Inflammatory macrophage treated with lipopolysaccharide for 4 hours (primary cell): ENCODE measurements at regions not wholly inside any gene's neighbourhood (a gene's known extent, or its start where the extent isn't known, plus 50 kb on each side); places are given as distances from the start of the nearest gene placed in this dataset.

ENCODE experiments used
- DNase-seq: peaks from one replicate; pipeline ENCODE4 v3.0.0-alpha.2; 2020

GRCh38 chr10:28785018-28785417 is 107.7 kb downstream of the BAMBI start:
- no peak for DNase-seq

- no peak for DNase-seq
Observed at GRCh38 chr10:28788252-28788651, 110.9 kb downstream of the BAMBI start.

GRCh38 chr10:28788762-28789161 is 111.4 kb downstream of the BAMBI start:
- DNase-seq, result no peak

DNA sequence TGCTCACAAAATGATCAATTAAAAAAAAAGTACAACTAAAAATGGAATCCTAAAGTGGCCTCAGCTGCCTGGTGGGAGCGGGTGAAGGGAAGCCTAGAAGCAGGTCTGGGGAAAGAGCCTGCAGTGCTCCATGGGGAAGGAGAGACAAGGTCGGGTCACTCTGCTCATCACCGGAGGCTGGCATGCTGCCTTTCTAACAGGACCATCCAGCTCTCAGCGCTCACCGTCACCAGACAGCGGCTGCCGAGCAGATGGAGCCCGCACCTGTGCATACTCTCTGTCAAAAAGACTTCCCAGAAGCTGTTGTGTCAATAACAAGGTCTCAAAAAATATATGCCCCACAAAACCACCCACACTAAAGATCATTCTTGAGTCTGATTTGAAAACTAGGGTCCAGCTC is 112.8 kb downstream of the BAMBI start:
- no peak for DNase-seq

DNA sequence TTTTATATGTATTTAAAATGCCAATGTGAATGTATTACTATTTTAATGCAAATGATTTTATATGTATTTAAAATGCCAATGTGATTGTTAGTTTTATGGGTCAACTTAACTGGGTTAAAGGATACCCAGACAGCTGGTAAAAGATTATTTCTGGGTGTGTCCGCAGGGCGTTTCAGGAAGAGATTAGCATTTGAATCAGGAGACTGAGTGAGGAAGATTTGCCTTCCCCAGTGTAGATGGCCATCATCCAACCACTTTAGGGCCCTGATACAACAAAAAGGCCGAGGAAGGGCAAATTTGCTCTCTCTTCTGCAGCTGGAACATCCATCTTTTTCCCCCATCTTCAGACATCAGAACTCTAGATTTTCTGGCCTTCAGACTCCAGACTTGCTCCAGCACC is 116.2 kb downstream of the BAMBI start:
- DNase-seq, result no peak

GRCh38 chr10:28794986-28795385 is 117.7 kb downstream of the BAMBI start:
- DNase-seq, result no peak

DNA sequence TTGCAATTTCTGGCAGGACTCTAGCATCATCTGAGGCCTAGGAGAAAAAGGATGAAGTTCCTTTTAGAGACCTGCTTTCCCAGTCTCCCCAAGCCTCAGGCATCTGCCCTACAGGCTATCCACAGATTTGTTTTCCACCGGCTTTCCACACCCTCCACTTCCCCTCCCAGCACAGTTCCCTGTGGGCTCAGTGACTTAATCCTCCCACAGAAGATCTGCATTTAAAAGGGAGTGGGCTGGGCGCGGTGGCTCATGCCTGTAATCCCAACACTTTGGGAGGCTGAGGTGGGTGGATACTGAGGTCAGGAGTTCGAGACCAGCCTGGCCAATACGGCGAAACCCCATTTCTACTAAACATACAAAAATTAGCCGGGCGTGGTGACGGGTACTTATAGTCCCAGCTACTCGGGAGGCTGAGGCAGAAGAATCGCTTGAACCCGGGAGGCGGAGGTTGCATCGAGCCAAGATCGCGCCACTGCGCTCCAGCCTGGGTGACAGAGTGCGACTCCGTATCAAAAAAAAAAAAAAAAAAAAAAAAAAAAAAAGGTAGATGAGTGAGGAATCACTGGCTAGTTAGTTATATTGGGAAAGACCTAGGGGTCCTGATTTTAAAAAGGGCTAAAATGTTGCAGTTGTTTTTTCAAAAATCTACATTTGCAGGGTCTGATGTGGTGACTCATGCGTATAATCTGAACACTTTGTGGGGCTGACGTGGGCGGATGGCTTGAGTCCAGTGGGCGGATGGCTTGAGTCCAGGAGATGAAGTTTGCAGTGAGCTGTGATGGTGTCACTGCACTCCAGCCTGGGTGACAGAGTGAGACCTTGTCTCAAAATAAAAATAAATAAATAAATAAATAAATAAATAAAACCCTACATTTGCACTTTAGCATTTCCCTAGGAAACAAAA is 119.5 kb downstream of the BAMBI start:
- DNase-seq, result no peak

GRCh38 chr10:28797904-28798371 is 120.6 kb downstream of the BAMBI start:
- DNase-seq, result no peak

DNA sequence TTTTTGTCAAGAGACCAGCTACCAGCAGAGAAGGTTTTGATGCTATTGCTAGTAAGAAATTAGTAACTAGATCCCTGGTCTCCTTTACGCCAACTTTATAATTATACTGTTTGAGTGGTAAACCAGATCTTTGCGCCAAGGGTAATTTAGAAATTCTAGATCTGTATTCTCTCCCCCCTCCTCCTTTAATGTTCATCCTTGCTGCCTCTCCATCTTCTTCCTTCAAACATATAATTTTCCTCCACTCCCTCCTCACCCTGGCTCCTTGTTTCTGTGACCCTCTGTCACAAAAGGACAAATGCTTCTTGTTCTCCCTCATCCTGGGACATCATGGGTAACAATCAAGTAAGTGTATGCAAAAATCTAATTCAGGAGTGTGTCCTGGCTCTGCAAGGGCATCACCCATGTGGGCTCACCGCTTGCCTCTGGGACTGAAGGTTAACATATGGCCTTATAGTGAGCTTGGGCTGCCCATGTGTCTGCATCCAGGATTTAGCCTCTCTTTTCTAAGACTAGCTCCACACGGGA is 121.2 kb downstream of the BAMBI start:
- DNase-seq, result no peak

DNA sequence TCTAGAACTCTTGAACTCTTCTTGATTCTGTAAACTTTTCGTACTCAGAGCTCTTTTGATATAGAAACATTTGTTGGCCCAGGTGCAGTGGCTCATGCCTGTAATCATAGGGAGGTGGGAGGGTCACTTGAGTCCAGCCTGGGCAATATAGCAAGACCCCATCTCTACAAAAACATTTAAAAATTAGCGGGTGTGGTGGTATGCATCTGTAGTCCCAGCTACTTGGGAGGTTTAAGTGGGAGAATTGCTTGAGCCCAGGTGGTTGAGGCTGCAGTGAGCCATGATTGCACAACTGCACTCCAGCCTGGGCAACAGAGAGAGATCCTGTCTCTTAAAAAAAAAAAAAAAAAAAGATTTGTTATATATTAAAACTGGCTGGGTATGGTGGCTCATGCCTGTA is 121.6 kb downstream of the BAMBI start:
- DNase-seq, result no peak

DNA sequence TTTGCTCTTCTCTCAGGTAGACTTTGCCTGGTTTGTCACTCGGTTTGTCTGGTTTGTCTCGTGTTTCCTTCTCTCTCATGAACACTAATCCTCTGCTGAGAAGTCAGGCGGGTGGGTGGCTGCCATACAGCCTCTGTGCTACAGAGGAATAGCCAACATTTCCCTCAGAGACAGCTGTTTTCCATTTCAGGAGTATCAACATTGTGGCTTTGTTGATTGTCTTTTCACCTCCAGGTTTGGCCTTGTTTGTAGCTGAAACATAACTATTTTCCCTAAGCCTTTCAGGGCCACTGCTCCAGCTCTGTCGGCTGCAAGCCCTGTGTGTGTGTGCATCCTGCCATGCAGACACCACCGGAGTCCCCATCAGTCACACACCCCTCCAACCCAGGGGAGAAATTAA is 122.8 kb downstream of the BAMBI start:
- no peak for DNase-seq

DNA sequence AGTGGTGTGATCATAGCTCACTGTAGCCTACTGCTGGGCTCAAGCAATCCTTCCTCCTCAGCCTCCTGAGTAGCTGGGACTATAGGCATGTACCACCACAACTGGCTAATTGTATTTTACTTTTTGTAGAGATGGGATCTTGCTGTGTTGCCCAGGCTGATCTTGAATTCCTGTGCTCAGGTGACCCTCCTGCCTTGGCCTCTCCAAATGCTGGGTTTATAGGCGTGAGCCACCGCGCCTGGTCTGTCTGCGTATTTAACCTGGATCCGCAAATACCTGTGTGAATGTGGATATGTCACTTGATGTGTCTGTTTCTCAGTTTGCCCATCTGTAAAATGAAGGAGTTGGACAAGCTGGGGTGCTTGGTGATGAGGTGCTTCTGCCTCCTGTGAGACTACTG is 123.9 kb downstream of the BAMBI start:
- DNase-seq, result no peak

GRCh38 chr10:28801869-28802268 is 124.5 kb downstream of the BAMBI start:
- no peak for DNase-seq

DNA sequence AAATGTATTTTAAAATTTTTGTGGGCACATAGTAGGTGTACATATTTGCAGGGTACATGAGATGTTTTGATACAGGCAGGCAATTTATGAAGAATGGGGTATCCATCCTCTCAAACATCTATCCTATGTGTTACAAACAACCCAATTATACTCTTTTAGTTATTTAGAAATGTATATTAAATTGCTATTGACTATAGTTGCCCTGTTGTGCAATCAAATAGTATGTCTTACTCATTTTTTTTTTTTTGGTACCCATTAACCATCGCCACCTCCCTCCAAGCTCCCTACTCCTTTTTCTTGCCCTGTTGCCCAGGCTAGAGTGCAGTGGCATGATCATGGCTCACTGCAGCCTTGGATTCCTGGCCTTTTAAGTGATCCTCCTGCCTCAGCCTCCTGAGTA is 128.1 kb downstream of the BAMBI start:
- no peak for DNase-seq

GRCh38 chr10:28806488-28806941 is 129.2 kb downstream of the BAMBI start:
- no peak for DNase-seq

GRCh38 chr10:28806951-28807759 is 129.8 kb downstream of the BAMBI start:
- no peak for DNase-seq

DNA sequence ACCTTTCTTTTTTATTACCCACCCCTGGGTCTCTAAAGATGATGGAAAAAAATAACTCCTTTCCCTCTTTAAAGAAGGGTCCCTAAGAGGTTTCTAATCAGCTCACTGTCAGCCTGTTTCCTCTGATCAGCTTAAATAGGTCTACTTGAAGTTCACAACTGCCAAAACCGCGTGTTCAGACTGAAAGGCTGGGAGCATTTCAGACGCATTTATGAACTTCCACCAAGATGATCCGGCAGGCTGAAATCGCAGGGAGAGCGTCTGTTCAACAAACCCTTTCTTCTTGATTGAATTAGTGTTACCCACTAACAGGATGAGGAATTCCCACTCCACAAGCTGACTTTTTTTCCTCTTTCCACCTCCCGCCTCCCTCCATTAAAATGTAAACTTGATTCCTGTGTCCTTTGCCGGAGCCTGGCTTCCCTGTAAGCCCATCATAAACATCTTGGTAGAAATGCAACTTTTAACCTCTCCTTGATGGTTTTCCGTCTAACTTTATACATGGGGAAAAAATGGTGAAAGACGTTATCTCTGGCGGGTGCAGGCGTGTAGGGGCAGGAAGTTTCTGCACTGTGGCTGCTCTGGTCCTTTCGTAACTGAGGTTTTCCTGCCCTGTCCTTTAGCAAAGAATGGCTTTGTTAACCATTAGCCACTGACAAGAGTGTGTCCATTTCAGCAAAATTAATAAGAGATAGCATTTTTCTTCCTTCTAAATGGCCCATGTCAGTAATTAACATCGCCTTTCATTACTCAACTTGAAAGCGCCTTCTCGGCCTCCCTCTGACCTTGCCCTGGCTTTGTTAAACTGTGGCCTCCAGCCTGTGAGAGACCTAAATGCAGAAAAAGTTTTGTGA is 130.7 kb downstream of the BAMBI start:
- DNase-seq, result no peak

- no peak for DNase-seq
Observed at GRCh38 chr10:28808693-28809092, 131.4 kb downstream of the BAMBI start.

DNA sequence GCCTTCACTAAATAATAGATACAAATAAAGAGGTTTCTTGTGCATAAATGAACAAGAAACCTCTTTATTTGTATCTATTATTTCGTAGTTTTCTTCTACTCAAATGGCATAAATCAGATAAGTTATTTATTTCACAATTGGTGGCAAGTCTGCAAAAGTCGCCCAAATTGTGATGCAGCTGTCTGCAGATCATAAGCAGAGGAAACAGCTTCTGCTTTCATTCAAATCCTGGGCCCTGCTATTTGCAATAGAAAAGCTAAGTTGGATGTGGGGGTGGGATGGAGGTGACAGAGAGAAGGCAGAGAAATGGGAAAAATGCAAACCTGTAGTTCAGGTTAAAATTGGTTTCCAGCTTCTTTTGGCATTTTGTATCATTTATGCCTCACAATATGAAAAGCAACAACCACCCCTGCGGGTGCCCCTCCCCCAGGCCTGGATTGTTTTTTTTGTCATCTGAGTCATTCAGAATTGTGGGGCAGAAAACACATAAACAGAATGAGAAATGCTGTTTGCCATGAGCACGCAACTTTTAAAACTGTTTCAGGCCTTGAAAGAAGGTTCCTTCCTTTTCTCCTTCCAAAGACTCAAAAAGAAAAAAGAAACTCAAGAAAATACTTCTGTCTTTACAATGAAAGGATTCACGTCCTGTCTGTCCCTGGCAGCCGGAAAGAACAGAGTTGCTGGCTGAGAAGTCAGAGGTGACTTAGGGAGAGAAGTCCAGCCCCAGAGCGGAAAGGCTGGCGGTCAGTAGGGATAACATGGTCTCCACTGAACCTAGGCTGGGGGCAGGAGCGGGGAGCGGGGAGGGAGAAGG is 132.9 kb downstream of the BAMBI start:
- DNase-seq, result no peak

DNA sequence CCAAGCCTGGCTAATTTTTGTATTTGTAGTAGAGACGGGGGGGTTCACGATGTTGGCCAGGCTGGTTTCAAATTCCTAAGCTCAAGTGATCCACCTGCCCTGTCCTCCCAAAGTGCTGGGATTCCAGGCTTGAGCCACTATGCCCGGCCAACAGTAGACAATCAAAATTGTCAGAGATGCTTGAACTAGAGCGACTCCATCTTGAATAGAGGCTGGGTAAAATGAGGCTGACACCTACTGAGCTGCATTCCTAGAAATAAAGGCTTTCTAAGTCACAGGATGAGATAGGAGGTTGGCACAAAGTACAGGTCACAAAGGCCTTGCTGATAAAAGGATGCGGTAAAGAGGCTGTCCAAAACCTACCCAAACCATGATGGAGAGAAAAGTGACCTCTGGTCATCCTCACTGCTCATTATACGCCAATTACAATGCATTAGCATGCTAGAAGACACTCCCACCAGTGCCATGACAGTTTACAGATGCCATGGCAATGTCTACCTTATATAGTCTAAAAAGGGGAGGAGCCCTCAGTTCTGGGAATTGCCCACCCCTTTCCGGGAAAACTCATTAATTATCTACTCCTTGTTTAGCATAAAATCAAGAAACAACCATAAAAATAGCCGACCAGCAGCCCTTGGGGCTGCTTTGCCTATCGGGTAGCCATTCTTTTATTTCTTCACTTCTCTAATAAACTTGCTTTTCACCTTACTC is 134.5 kb downstream of the BAMBI start:
- DNase-seq, result no peak
